Sigmoid colon (tissue), 6 donors: ENCODE measurements at regions not wholly inside any gene's neighbourhood (a gene's known extent, or its start where the extent isn't known, plus 50 kb on each side); places are given as distances from the start of the nearest gene placed in this dataset.

ENCODE experiments used
- DNase-seq: peaks from one replicate; pipeline ENCODE4 v3.0.0-alpha.2; 2019
- H3K27ac ChIP-seq, 4 donors: fragments of 200-600 bp; sonication (generic); one replicate each; pipeline ENCODE4 v1.5.1; 2016 to 2019; ENCODE audit warnings: mild to moderate bottlenecking in 1 of 4
- H3K27me3 ChIP-seq, 3 donors: fragments of 200-600 bp; sonication (generic); one replicate each; pipeline ENCODE4 v1.5.1; 2019; ENCODE audit warnings: mild to moderate bottlenecking in 1 of 3
- H3K36me3 ChIP-seq, 4 donors: fragments of 200-600 bp; sonication (generic); one replicate each; pipeline ENCODE4 v1.5.1; 2016 to 2019
- H3K4me1 ChIP-seq, 4 donors: fragments of 200-600 bp; sonication (generic); one replicate each; pipeline ENCODE4 v1.5.1; 2017 to 2019
- H3K4me3 ChIP-seq, 4 donors: fragments of 200-600 bp; sonication (generic); one replicate each; pipeline ENCODE4 v1.5.1; 2017 to 2019; ENCODE audit warnings: mild to moderate bottlenecking in 2 of 4, moderate library complexity in 1 of 4
- H3K9me3 ChIP-seq, 4 donors: fragments of 200-600 bp in 3 of 4; sonication (generic) in 3 of 4; one replicate each; pipeline versions ENCODE4 v1.5.1 to v1.6.1; 2013 to 2019
- CTCF ChIP-seq, 4 experiments: fragments of 450-650 bp in 3 of 4; fragments of 200-600 bp in 1 of 4; IDR thresholded peaks; one replicate each; pipeline ENCODE4 v1.5.1; 2016 to 2019; ENCODE audit warnings: antibody characterized with exemption in 4 of 4, mild to moderate bottlenecking in 3 of 4, moderate library complexity in 2 of 4
- EP300 ChIP-seq, 4 donors: sonication (generic); formaldehyde crosslinking; IDR thresholded peaks; one replicate each; pipeline ENCODE4 v1.6.1; 2017; ENCODE audit warnings: antibody characterized with exemption in 4 of 4
- POLR2A ChIP-seq, 2 donors: fragments of 450-650 bp; IDR thresholded peaks; one replicate each; pipeline ENCODE4 v1.6.1; 2016; ENCODE audit warnings: antibody characterized with exemption in 2 of 2, mild to moderate bottlenecking in 2 of 2, moderate library complexity in 2 of 2
- POLR2AphosphoS5 ChIP-seq, 4 donors: sonication (generic); formaldehyde crosslinking; IDR thresholded peaks; one replicate each; pipeline ENCODE4 v1.6.1; 2017; ENCODE audit warnings: antibody characterized with exemption in 4 of 4
- whole genome bisulfite sequencing, 2 donors: extraction: QIAGEN DNeasy Blood & Tissue Kit; methylation state at CpG; one replicate each; pipeline ENCODE4 v1.1.7; 2013; 5-methylcytosine and 5-hydroxymethylcytosine counted together
- intact Hi-C: fragments of 100-400 bp; cut with DNase I; formaldehyde crosslinking; loops from one replicate; pipeline ENCODE4 v1.15.1; 2023
- donor health status: healthy with polysubstance abuse.
- donor health status: healthy.

GRCh38 chr3:82495655-82496054 is 734.2 kb upstream of the GBE1 start:
- intact Hi-C loops, result no loop called here
- no peak for DNase-seq
- H3K36me3 ChIP-seq, result no peaks in the 10 kb centered on the region
- TF ChIP-seq CTCF (IDR thresholded peaks at IDR 0.05) (no peak), POLR2A (IDR thresholded peaks at IDR 0.05) (no peak), POLR2AphosphoS5 (IDR thresholded peaks at IDR 0.05) (no peak), EP300 (IDR thresholded peaks at IDR 0.05) (no peak)
- WGBS, 2 donors, result 71 to 77% methylated on average over 2 of the region's 2 CpGs
- H3K27ac ChIP-seq, result no peak overlapping the region
- no peaks in the 10 kb centered on the region for H3K27me3 ChIP-seq
- no peaks in the 10 kb centered on the region for H3K9me3 ChIP-seq
- no peaks in the 10 kb centered on the region for H3K4me1 ChIP-seq
- H3K4me3 ChIP-seq, result no peak overlapping the region

- intact Hi-C loops, result no loop called here
- Histone ChIP-seq H3K4me3 (no peak overlapping the region), H3K9me3 (no peaks in the 10 kb centered on the region), H3K27ac (no peak overlapping the region), H3K4me1 (no peaks in the 10 kb centered on the region), H3K27me3 (no peaks in the 10 kb centered on the region), H3K36me3 (no peaks in the 10 kb centered on the region)
- no peak for DNase-seq
- TF ChIP-seq CTCF (IDR thresholded peaks at IDR 0.05), result no peak
- no peak for TF ChIP-seq POLR2AphosphoS5 (IDR thresholded peaks at IDR 0.05)
- no peak for TF ChIP-seq EP300 (IDR thresholded peaks at IDR 0.05)
- TF ChIP-seq POLR2A (IDR thresholded peaks at IDR 0.05), result no peak
- 82 to 90% methylated on average over 1 of the region's 1 CpG for WGBS, 2 donors
These were observed 733.6 kb upstream of the GBE1 start for GRCh38 chr3:82494977-82495489.

GRCh38 chr3:82493858-82494257 is 732.4 kb upstream of the GBE1 start:
- Histone ChIP-seq H3K27ac (no peak overlapping the region), H3K4me1 (no peaks in the 10 kb centered on the region), H3K4me3 (no peak overlapping the region), H3K36me3 (no peaks in the 10 kb centered on the region), H3K27me3 (no peaks in the 10 kb centered on the region), H3K9me3 (no peaks in the 10 kb centered on the region)
- no peak for DNase-seq
- intact Hi-C loops, result no loop called here
- 89 to 93% methylated on average over 2 of the region's 2 CpGs for WGBS, 2 donors
- no peak for TF ChIP-seq POLR2AphosphoS5 (IDR thresholded peaks at IDR 0.05)
- TF ChIP-seq CTCF (IDR thresholded peaks at IDR 0.05), result no peak
- TF ChIP-seq EP300 (IDR thresholded peaks at IDR 0.05), result no peak
- no peak for TF ChIP-seq POLR2A (IDR thresholded peaks at IDR 0.05)

GRCh38 chr3:82475306-82475705 is 713.9 kb upstream of the GBE1 start:
- no peaks in the 10 kb centered on the region for H3K4me1 ChIP-seq
- intact Hi-C loops, result no loop called here
- H3K9me3 ChIP-seq, result no peaks in the 10 kb centered on the region
- no peaks in the 10 kb centered on the region for H3K27me3 ChIP-seq
- H3K4me3 ChIP-seq, result no peak overlapping the region
- TF ChIP-seq POLR2A (IDR thresholded peaks at IDR 0.05), result no peak
- no peak for TF ChIP-seq POLR2AphosphoS5 (IDR thresholded peaks at IDR 0.05)
- TF ChIP-seq CTCF (IDR thresholded peaks at IDR 0.05), result no peak
- no peak for TF ChIP-seq EP300 (IDR thresholded peaks at IDR 0.05)
- H3K27ac ChIP-seq, result no peak overlapping the region
- DNase-seq, result no peak
- H3K36me3 ChIP-seq, result no peaks in the 10 kb centered on the region
- WGBS, 2 donors, result 91 to 95% methylated on average over 1 of the region's 1 CpG

GRCh38 chr3:82474711-82475110 is 713.3 kb upstream of the GBE1 start:
- TF ChIP-seq CTCF (IDR thresholded peaks at IDR 0.05), result no peak
- no peak for TF ChIP-seq POLR2AphosphoS5 (IDR thresholded peaks at IDR 0.05)
- TF ChIP-seq EP300 (IDR thresholded peaks at IDR 0.05), result no peak
- no peak for TF ChIP-seq POLR2A (IDR thresholded peaks at IDR 0.05)
- no peaks in the 10 kb centered on the region for H3K9me3 ChIP-seq
- intact Hi-C loops, result no loop called here

More at GRCh38 chr3:82474711-82475110, 713.3 kb upstream of the GBE1 start:
- no peaks in the 10 kb centered on the region for H3K27me3 ChIP-seq
- H3K4me1 ChIP-seq, result no peaks in the 10 kb centered on the region
- no peak for DNase-seq
- H3K36me3 ChIP-seq, result no peaks in the 10 kb centered on the region
- no peak overlapping the region for H3K4me3 ChIP-seq
- H3K27ac ChIP-seq, result no peak overlapping the region
